ENCODE measurements at regions not wholly inside any gene's neighbourhood (a gene's known extent, or its start where the extent isn't known, plus 50 kb on each side); places are given as distances from the start of the nearest gene placed in this dataset.

GRCh38 chr10:130834573-130834972 is 476.9 kb downstream of the TCERG1L start:
- TF ChIP-seq CTCF (IDR thresholded peaks at IDR 0.05 in 8 of 11, conservative IDR thresholded peaks at IDR 0.05 in 3 of 11) (no peak), POLR2AphosphoS5 (IDR thresholded peaks at IDR 0.05) (no peak)
